Neuronal stem cell (in vitro differentiated cells): ENCODE measurements at regions not wholly inside any gene's neighbourhood (a gene's known extent, or its start where the extent isn't known, plus 50 kb on each side); places are given as distances from the start of the nearest gene placed in this dataset.

ENCODE experiments used
- DNase-seq: peaks from one replicate; pipeline ENCODE4 v3.0.0-alpha.2; 2013; ENCODE audit warnings: low spot score
- H2AFZ ChIP-seq: one replicate; pipeline ENCODE4 v1.6.1; 2013; ENCODE audit warnings: mild to moderate bottlenecking, low read length, inconsistent platforms
- H2AK5ac ChIP-seq: 2 replicates; pipeline ENCODE4 v1.6.1; 2013; ENCODE audit warnings: low read depth, mild to moderate bottlenecking, inconsistent platforms, low read length, moderate library complexity, mixed read lengths
- H2BK120ac ChIP-seq: 2 replicates; pipeline ENCODE4 v1.6.1; 2013; ENCODE audit warnings: low read depth, mild to moderate bottlenecking, inconsistent platforms, low read length, moderate library complexity, mixed read lengths
- H2BK12ac ChIP-seq: one replicate; pipeline ENCODE4 v1.6.1; 2013; ENCODE audit warnings: low read length, inconsistent platforms
- H2BK15ac ChIP-seq: 2 replicates; pipeline ENCODE4 v1.6.1; 2013; ENCODE audit warnings: mild to moderate bottlenecking, low read length, inconsistent platforms, mixed read lengths
- H2BK5ac ChIP-seq: one replicate; pipeline ENCODE4 v1.6.1; 2013; ENCODE audit warnings: inconsistent platforms, mild to moderate bottlenecking, low read length, moderate library complexity
- H3K14ac ChIP-seq: one replicate; pipeline ENCODE4 v1.6.1; 2013; ENCODE audit warnings: low read length, inconsistent platforms
- H3K18ac ChIP-seq: 2 replicates; pipeline ENCODE4 v1.6.1; 2013; ENCODE audit warnings: low read length, inconsistent platforms
- H3K23ac ChIP-seq: 2 replicates; pipeline ENCODE4 v1.6.1; 2013; ENCODE audit warnings: low read depth, mild to moderate bottlenecking, mixed read lengths, low read length, inconsistent platforms; ENCODE audit not compliant: poor library complexity
- H3K27ac ChIP-seq: replicated peaks from 3 replicates; pipeline ENCODE4 v1.5.1; 2013; ENCODE audit warnings: low read length, inconsistent platforms
- H3K27me3 ChIP-seq, 3 experiments: 2 replicates each; pipeline ENCODE4 v1.6.1; 2013; ENCODE audit warnings: low read length in 3 of 3, mild to moderate bottlenecking in 2 of 3, inconsistent platforms in 1 of 3, low read depth in 1 of 3, mixed read lengths in 1 of 3, moderate library complexity in 1 of 3; ENCODE audit not compliant: control insufficient read depth in 3 of 3, insufficient read depth in 3 of 3
- H3K36me3 ChIP-seq, 2 donors: replicated peaks in 1 of 2; 2 replicates each; pipeline ENCODE4 v1.6.1; 2013; ENCODE audit warnings: low read length in 2 of 2; ENCODE audit not compliant: control insufficient read depth in 2 of 2, insufficient read depth in 2 of 2
- H3K4ac ChIP-seq: 2 replicates; pipeline ENCODE4 v1.6.1; 2013; ENCODE audit warnings: inconsistent platforms, mild to moderate bottlenecking, low read length, moderate library complexity
- H3K4me1 ChIP-seq, 2 donors: 1 replicate in 1 of 2; 2 replicates in 1 of 2; pipeline ENCODE4 v1.6.1; 2013; ENCODE audit warnings: low read length in 2 of 2, low read depth in 1 of 2; ENCODE audit not compliant: control insufficient read depth in 2 of 2, insufficient read depth in 1 of 2
- H3K4me2 ChIP-seq: one replicate; pipeline ENCODE4 v1.6.1; 2013; ENCODE audit warnings: mild to moderate bottlenecking, low read length, inconsistent platforms; ENCODE audit not compliant: insufficient read depth, poor library complexity, severe bottlenecking
- H3K4me3 ChIP-seq, 2 donors: 2 replicates each; pipeline ENCODE4 v1.5.1; 2013; ENCODE audit warnings: low read length in 2 of 2, mild to moderate bottlenecking in 2 of 2, inconsistent platforms in 1 of 2, moderate library complexity in 1 of 2
- H3K79me1 ChIP-seq: one replicate; pipeline ENCODE4 v1.6.1; 2013; ENCODE audit warnings: low read depth, mild to moderate bottlenecking, inconsistent platforms, low read length, moderate library complexity
- H3K9ac ChIP-seq: one replicate; pipeline ENCODE4 v1.6.1; 2013; ENCODE audit warnings: mild to moderate bottlenecking, low read depth, low read length, inconsistent platforms; ENCODE audit not compliant: poor library complexity
- H3K9me3 ChIP-seq, 2 donors: replicated peaks in 1 of 2; 2 replicates each; pipeline versions ENCODE3 to v1.6.1; 2013; ENCODE audit warnings: low read length in 2 of 2, mild to moderate bottlenecking in 2 of 2, inconsistent platforms in 1 of 2, low read depth in 1 of 2, mixed read lengths in 1 of 2, moderate library complexity in 1 of 2; ENCODE audit not compliant: control insufficient read depth in 2 of 2, insufficient read depth in 1 of 2
- H4K8ac ChIP-seq: one replicate; pipeline ENCODE4 v1.6.1; 2013; ENCODE audit warnings: low read depth, mild to moderate bottlenecking, inconsistent platforms, low read length, moderate library complexity
- H4K91ac ChIP-seq: one replicate; pipeline ENCODE4 v1.6.1; 2013; ENCODE audit warnings: low read length, low read depth, mild to moderate bottlenecking, inconsistent platforms; ENCODE audit not compliant: poor library complexity
- WGBS, 2 donors: extraction: QIAGEN DNeasy Blood & Tissue Kit; methylation state at CpG; one replicate each; pipeline ENCODE4 v1.1.7; 2013; ENCODE audit warnings: missing lambda C conversion rate in 2 of 2, mixed read lengths in 1 of 2; ENCODE audit not compliant: insufficient read length in 2 of 2, insufficient replicate concordance in 1 of 2; ENCODE audit errors: extremely low coverage in 2 of 2; 5-methylcytosine and 5-hydroxymethylcytosine counted together

DNA sequence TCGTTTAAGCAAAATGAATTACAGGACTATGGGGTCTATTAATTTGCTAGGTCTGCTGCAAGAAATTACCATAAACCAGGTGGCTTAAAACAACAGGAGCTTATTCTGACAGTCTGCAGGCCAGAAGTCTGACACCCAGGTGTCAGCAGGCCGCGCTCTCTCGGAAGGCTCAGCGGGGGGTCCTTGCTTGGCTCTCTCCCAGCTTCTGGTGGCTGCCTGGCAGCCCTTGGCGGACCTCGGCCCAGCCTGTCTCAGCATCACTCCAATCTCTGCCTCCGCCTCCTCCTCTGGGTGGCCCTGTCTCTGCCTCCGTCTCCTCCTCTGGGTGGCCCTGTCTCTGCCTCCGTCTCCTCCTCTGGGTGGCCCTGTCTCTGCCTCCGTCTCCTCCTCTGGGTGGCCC, 580.5 kb upstream of the FAT1 start:
- Histone ChIP-seq H3K9me3 (no peaks in the 10 kb centered on the region), H2AFZ (no peak overlapping the region), H3K14ac (peak overlapping the region; percentile 38), H2BK15ac (no peak overlapping the region), H3K27me3 (no peaks in the 10 kb centered on the region), H2BK12ac (peak overlapping the region; percentile 58), H2AK5ac (no peak overlapping the region), H3K79me1 (no peaks in the 10 kb centered on the region), H4K91ac (no peak overlapping the region), H3K4me3 (no peak overlapping the region), H3K4me2 (no peak overlapping the region), H3K27ac (no peak overlapping the region), H3K23ac (no peak overlapping the region), H3K4me1 (peaks cover 0 to 2% of the 10 kb centered on the region in 2 donors), H4K8ac (no peak overlapping the region), H3K4ac (no peak overlapping the region), H3K9ac (no peak overlapping the region), H3K36me3 (no peaks in the 10 kb centered on the region), H3K18ac (peak overlapping the region; percentile 83), H2BK120ac (no peak overlapping the region), H2BK5ac (no peak overlapping the region)
- no CpG with 5 or more reads among the region's 11 CpGs for WGBS, 2 donors
- DNase-seq, result no peak

DNA sequence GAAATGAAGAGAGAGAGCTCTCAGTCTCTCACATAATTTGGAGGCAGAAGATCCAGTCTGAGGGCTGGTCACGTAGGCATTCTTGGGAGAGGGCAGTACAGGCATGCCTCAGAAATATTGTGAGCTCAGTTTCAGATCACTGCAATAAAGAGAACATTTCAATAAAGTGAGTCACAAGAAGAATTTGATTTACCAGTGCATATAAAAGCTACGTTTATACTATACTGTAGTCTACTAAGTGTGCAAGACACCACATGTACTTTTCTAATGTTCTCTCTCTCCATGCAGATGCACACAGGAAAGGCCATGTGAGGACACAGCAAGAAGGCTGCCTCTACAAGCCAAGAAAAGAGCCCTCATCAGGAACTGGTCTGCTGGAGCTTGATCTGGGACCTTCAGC, 583.5 kb upstream of the FAT1 start:
- H3K36me3 ChIP-seq, result no peaks in the 10 kb centered on the region
- no peak overlapping the region for H3K4me2 ChIP-seq
- no peak overlapping the region for H3K27ac ChIP-seq
- no peaks in the 10 kb centered on the region for H3K79me1 ChIP-seq
- no peak overlapping the region for H4K8ac ChIP-seq
- H4K91ac ChIP-seq, result no peak overlapping the region
- H3K18ac ChIP-seq, result no peak overlapping the region
- H3K14ac ChIP-seq, result no peak overlapping the region
- no peak overlapping the region for H3K9ac ChIP-seq
- no peak overlapping the region for H3K4me3 ChIP-seq
- no peak overlapping the region for H2BK12ac ChIP-seq
- peaks cover 0 to 2% of the 10 kb centered on the region in 2 donors for H3K4me1 ChIP-seq
- H2AFZ ChIP-seq, result no peak overlapping the region
- H2BK120ac ChIP-seq, result no peak overlapping the region
- no peak overlapping the region for H2BK5ac ChIP-seq
- no peak overlapping the region for H2AK5ac ChIP-seq
- DNase-seq, result no peak
- no CpG with 5 or more reads among the region's 2 CpGs for WGBS, 2 donors
- no peaks in the 10 kb centered on the region for H3K27me3 ChIP-seq
- no peak overlapping the region for H3K4ac ChIP-seq
- H3K23ac ChIP-seq, result no peak overlapping the region
- H3K9me3 ChIP-seq, result no peaks in the 10 kb centered on the region
- no peak overlapping the region for H2BK15ac ChIP-seq

DNA sequence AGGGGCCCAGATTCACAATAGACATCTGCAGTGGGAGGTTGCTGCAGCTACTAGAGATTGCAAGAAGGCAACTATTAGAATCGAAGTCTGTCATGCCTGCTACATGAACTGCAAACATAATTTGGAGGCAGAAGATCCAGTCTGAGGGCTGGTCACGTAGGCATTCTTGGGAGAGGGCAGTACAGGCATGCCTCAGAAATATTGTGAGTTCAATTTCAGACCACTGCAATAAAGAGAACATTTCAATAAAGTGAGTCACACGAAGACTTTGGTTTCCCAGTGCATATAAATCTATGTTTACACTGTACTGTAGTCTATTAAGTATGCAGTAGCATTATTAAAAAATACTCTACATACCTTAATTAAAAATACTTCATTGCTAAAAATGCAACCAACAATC, 585.8 kb upstream of the FAT1 start:
- no peaks in the 10 kb centered on the region for H3K27me3 ChIP-seq
- WGBS, 2 donors, result no CpG with 5 or more reads among the region's 3 CpGs

DNA sequence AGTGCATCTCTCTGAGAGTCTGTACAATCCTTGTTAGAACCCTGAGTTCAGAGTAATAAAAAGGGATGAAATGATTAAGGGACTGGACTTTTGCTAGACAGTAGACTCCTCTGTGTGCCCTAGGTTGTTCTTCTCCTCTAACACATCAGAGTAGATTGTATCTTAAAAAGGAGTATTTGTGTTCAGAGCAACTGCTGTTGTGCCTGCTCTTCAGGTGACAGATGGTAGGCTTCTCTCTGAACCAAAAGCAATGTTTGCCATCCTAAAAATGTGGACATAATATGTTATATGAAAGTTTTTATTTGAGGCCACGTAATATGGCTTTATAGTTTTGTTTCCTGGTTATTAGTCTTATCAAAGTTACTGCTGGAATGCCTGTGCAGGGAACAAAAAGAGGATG, 588.6 kb upstream of the FAT1 start:
- Histone ChIP-seq H2BK5ac (no peak overlapping the region), H3K79me1 (no peaks in the 10 kb centered on the region), H4K8ac (no peak overlapping the region), H3K27ac (no peak overlapping the region), H3K18ac (no peak overlapping the region), H2BK12ac (no peak overlapping the region), H3K4ac (no peak overlapping the region), H3K27me3 (no peaks in the 10 kb centered on the region), H3K4me1 (no peaks in the 10 kb centered on the region), H2BK120ac (no peak overlapping the region), H3K9me3 (no peaks in the 10 kb centered on the region), H2AFZ (no peak overlapping the region), H3K4me3 (no peak overlapping the region), H3K14ac (no peak overlapping the region), H2BK15ac (no peak overlapping the region), H2AK5ac (no peak overlapping the region), H3K23ac (no peak overlapping the region), H4K91ac (no peak overlapping the region), H3K9ac (no peak overlapping the region), H3K36me3 (no peaks in the 10 kb centered on the region), H3K4me2 (no peak overlapping the region)
- no peak for DNase-seq
- WGBS, 2 donors, result no CpG with 5 or more reads among the region's 1 CpG

More for the DNA sequence above, 585.8 kb upstream of the FAT1 start:
- H3K18ac ChIP-seq, result no peak overlapping the region
- no peak overlapping the region for H2BK15ac ChIP-seq
- no peak for DNase-seq
- H3K9me3 ChIP-seq, result no peaks in the 10 kb centered on the region
- H2AFZ ChIP-seq, result no peak overlapping the region
- no peaks in the 10 kb centered on the region for H3K36me3 ChIP-seq
- H3K14ac ChIP-seq, result no peak overlapping the region
- no peaks in the 10 kb centered on the region for H3K79me1 ChIP-seq
- H3K23ac ChIP-seq, result no peak overlapping the region
- no peak overlapping the region for H3K4ac ChIP-seq
- H3K4me3 ChIP-seq, result no peak overlapping the region
- H3K27ac ChIP-seq, result no peak overlapping the region
- H3K4me2 ChIP-seq, result no peak overlapping the region
- H4K8ac ChIP-seq, result no peak overlapping the region
- no peak overlapping the region for H2BK5ac ChIP-seq
- H2AK5ac ChIP-seq, result no peak overlapping the region
- no peak overlapping the region for H2BK120ac ChIP-seq
- H3K9ac ChIP-seq, result no peak overlapping the region
- no peak overlapping the region for H4K91ac ChIP-seq
- no peak overlapping the region for H2BK12ac ChIP-seq
- H3K4me1 ChIP-seq, result no peaks in the 10 kb centered on the region
